ENCODE measurements at regions not wholly inside any gene's neighbourhood (a gene's known extent, or its start where the extent isn't known, plus 50 kb on each side); places are given as distances from the start of the nearest gene placed in this dataset.

GRCh38 chr15:98384328-98385029 lies 263.9 kb upstream of the IGF1R start:
- no peak overlapping the region for H2AFZ ChIP-seq (ENCODE audit: low read length)
- DNase-seq (ENCODE audit: low spot score), result no peak
- H3K4me3 ChIP-seq (ENCODE audit: low read depth, low read length, poor library complexity, severe bottlenecking), result no peak overlapping the region
- POLR2A ChIA-PET, result no interaction called here
- H3K27ac ChIP-seq (ENCODE audit: low read depth, low read length, poor library complexity, severe bottlenecking), result no peak overlapping the region
- no TSS peak for BruUV-seq (replicated peaks)
- no peaks in the 10 kb centered on the region for H3K9me3 ChIP-seq (ENCODE audit: low read length)
- intact Hi-C loops (cut with micrococcal nuclease; ENCODE audit: unreplicated experiment), result no loop called here
- H3K4me2 ChIP-seq (ENCODE audit: low read length), result no peak overlapping the region
- no peaks in the 10 kb centered on the region for H3K79me2 ChIP-seq (ENCODE audit: insufficient read depth, low read depth, low read length)
- CTCF ChIA-PET (ENCODE audit: unreplicated experiment), result no interaction called here
- no peaks in the 10 kb centered on the region for H3K9me2 ChIP-seq (ENCODE audit: insufficient read depth, low read length)
- no peaks in the 10 kb centered on the region for H4K20me1 ChIP-seq (ENCODE audit: insufficient read depth, low read length)
- TF ChIP-seq CTCF (conservative IDR thresholded peaks at IDR 0.05; ENCODE audit: low read length) (no peak), EZH2phosphoT487 (IDR thresholded peaks at IDR 0.05; ENCODE audit: borderline replicate concordance, low read depth, low read length) (no peak)
- H3K4me1 ChIP-seq (ENCODE audit: insufficient read depth, low read length, poor library complexity, severe bottlenecking), result no peaks in the 10 kb centered on the region
- H3K36me3 ChIP-seq (ENCODE audit: insufficient read depth, low read length), result no peaks in the 10 kb centered on the region

- no peaks in the 10 kb centered on the region for H3K9me3 ChIP-seq (ENCODE audit: low read length)
Observed at GRCh38 chr15:98385752-98386381, 262.5 kb upstream of the IGF1R start.

More at GRCh38 chr15:98385752-98386381, 262.5 kb upstream of the IGF1R start:
- CTCF ChIA-PET (ENCODE audit: unreplicated experiment), result no interaction called here
- Histone ChIP-seq H3K4me1 (ENCODE audit: insufficient read depth, low read length, poor library complexity, severe bottlenecking) (no peaks in the 10 kb centered on the region), H3K36me3 (ENCODE audit: insufficient read depth, low read length) (no peaks in the 10 kb centered on the region), H3K79me2 (ENCODE audit: insufficient read depth, low read depth, low read length) (no peaks in the 10 kb centered on the region), H3K4me2 (ENCODE audit: low read length) (no peak overlapping the region), H3K4me3 (ENCODE audit: low read depth, low read length, poor library complexity, severe bottlenecking) (no peak overlapping the region), H4K20me1 (ENCODE audit: insufficient read depth, low read length) (no peaks in the 10 kb centered on the region), H2AFZ (ENCODE audit: low read length) (no peak overlapping the region), H3K27ac (ENCODE audit: low read depth, low read length, poor library complexity, severe bottlenecking) (no peak overlapping the region), H3K9me2 (ENCODE audit: insufficient read depth, low read length) (no peaks in the 10 kb centered on the region)
- no peak for TF ChIP-seq EZH2phosphoT487 (IDR thresholded peaks at IDR 0.05; ENCODE audit: borderline replicate concordance, low read depth, low read length)
- no peak for TF ChIP-seq CTCF (conservative IDR thresholded peaks at IDR 0.05; ENCODE audit: low read length)
- DNase-seq (ENCODE audit: low spot score), result no peak
- intact Hi-C loops (cut with micrococcal nuclease; ENCODE audit: unreplicated experiment), result no loop called here
- no TSS peak for BruUV-seq (replicated peaks)
- POLR2A ChIA-PET, result no interaction called here
